A673 (cell line): ENCODE measurements at regions not wholly inside any gene's neighbourhood (a gene's known extent, or its start where the extent isn't known, plus 50 kb on each side); places are given as distances from the start of the nearest gene placed in this dataset.

Experiments used
- BruUV-seq: library from RNA; stranded (reverse); fragments of 400-500 nt; replicated peaks from 2 replicates; lab custom pipeline; 2021; lab: Mats Ljungman, UMichigan
- CTCF ChIA-PET: fragments of 300-600 bp; sonication (Branson Sonifier 250); formaldehyde crosslinking; loops from one replicate; lab custom pipeline; 2022; ENCODE audit warnings: antibody characterized with exemption; lab: Charles Lee
- POLR2A ChIA-PET: fragments of 300-600 bp; sonication (Branson Sonifier 250); formaldehyde crosslinking; loops from one replicate; lab custom pipeline; 2022; ENCODE audit warnings: antibody characterized with exemption; ENCODE audit not compliant: low non-redundant PET; lab: Charles Lee
- DNase-seq: peaks from one replicate; pipeline ENCODE4 v3.0.0-alpha.2; 2015; ENCODE audit warnings: low spot score
- H3K27ac ChIP-seq: fragments of 200-600 bp; sonication (generic); 2 replicates; pipeline ENCODE4 v1.5.1; 2016; ENCODE audit warnings: mixed run types, low read depth, mild to moderate bottlenecking, mixed read lengths, antibody characterized with exemption, low read length; ENCODE audit not compliant: poor library complexity, severe bottlenecking
- H3K27me3 ChIP-seq: fragments of 200-600 bp; sonication (generic); replicated peaks from 2 replicates; pipeline ENCODE4 v1.6.1; 2017; ENCODE audit warnings: mixed run types, low read depth, mild to moderate bottlenecking, mixed read lengths, antibody characterized with exemption, low read length; ENCODE audit not compliant: insufficient read depth, poor library complexity
- H3K36me3 ChIP-seq: fragments of 200-600 bp; sonication (generic); 2 replicates; pipeline ENCODE4 v1.6.1; 2016; ENCODE audit warnings: mixed run types, mild to moderate bottlenecking, mixed read lengths, antibody characterized with exemption, low read length; ENCODE audit not compliant: insufficient read depth, poor library complexity, severe bottlenecking
- H3K4me1 ChIP-seq: fragments of 200-600 bp; sonication (generic); 2 replicates; pipeline ENCODE4 v1.6.1; 2017; ENCODE audit warnings: mixed run types, mild to moderate bottlenecking, mixed read lengths, antibody characterized with exemption, low read length; ENCODE audit not compliant: insufficient read depth, poor library complexity, severe bottlenecking
- H3K4me3 ChIP-seq: fragments of 200-600 bp; sonication (generic); 2 replicates; pipeline ENCODE4 v1.5.1; 2016; ENCODE audit warnings: low read depth, mixed run types, mild to moderate bottlenecking, mixed read lengths, low read length; ENCODE audit not compliant: poor library complexity, severe bottlenecking
- H3K9me3 ChIP-seq: fragments of 200-600 bp; sonication (generic); 2 replicates; pipeline ENCODE4 v1.6.1; 2016; ENCODE audit warnings: mixed run types, low read depth, mild to moderate bottlenecking, mixed read lengths, antibody characterized with exemption, low read length; ENCODE audit not compliant: poor library complexity, severe bottlenecking
- CTCF ChIP-seq: fragments of 300-800, 200-600 bp; sonication (generic); conservative IDR thresholded peaks from 2 replicates; pipeline ENCODE4 v1.5.1; 2017; ENCODE audit warnings: low read depth, mild to moderate bottlenecking, antibody characterized with exemption, low read length, moderate library complexity, mixed read lengths
- EZH2 ChIP-seq: fragments of 200-600 bp; sonication (generic); IDR thresholded peaks from 2 replicates; pipeline ENCODE4 v1.6.1; 2017; ENCODE audit warnings: borderline replicate concordance, low read depth, mild to moderate bottlenecking, mixed read lengths, antibody characterized with exemption, low read length; ENCODE audit not compliant: poor library complexity, severe bottlenecking
- intact Hi-C: fragments of 100-400 bp; cut with micrococcal nuclease; formaldehyde crosslinking; loops from one replicate; pipeline ENCODE4 v1.10.0; 2022; ENCODE audit not compliant: unreplicated experiment

- Histone ChIP-seq H3K27ac (peak overlapping the region; percentile 66), H3K4me3 (no peak overlapping the region), H3K4me1 (peaks cover 44% of the 10 kb centered on the region), H3K9me3 (no peaks in the 10 kb centered on the region), H3K27me3 (no peaks in the 10 kb centered on the region), H3K36me3 (no peaks in the 10 kb centered on the region)
- peak; percentile 45 for DNase-seq
- intact Hi-C loops = no loop called here
- no TSS peak for BruUV-seq
- no peak for TF ChIP-seq CTCF
- no peak for TF ChIP-seq EZH2
- ChIA-PET POLR2A (interaction anchor here (0.6 kb wide), 2 partner anchors 18 to 354 kb away, joined by 5 to 18 read pairs; no protein-coding TSS in a partner anchor), CTCF (no interaction called here)
These were observed 70.4 kb upstream of the HMCN1 start for GRCh38 chr1:185663771-185664296.

- ChIA-PET POLR2A (no interaction called here), CTCF (no interaction called here)
- BruUV-seq = no TSS peak
These were observed 70.9 kb upstream of the HMCN1 start for GRCh38 chr1:185663332-185663731.

GRCh38 chr1:185661971-185662370 lies 72.2 kb upstream of the HMCN1 start:
- Histone ChIP-seq H3K27me3 (no peaks in the 10 kb centered on the region), H3K4me1 (peaks cover 47% of the 10 kb centered on the region), H3K4me3 (no peak overlapping the region), H3K27ac (peak overlapping the region; percentile 33), H3K9me3 (no peaks in the 10 kb centered on the region), H3K36me3 (no peaks in the 10 kb centered on the region)
- no TSS peak for BruUV-seq
- ChIA-PET POLR2A (no interaction called here), CTCF (no interaction called here)
- no peak for TF ChIP-seq CTCF
- no peak for TF ChIP-seq EZH2
- intact Hi-C loops = no loop called here
- no peak for DNase-seq

More at GRCh38 chr1:185663332-185663731, 70.9 kb upstream of the HMCN1 start:
- H3K4me1 ChIP-seq = peaks cover 49% of the 10 kb centered on the region
- intact Hi-C loops = no loop called here
- TF ChIP-seq CTCF (no peak), EZH2 (no peak)
- no peak overlapping the region for H3K4me3 ChIP-seq
- H3K27me3 ChIP-seq = no peaks in the 10 kb centered on the region
- peak overlapping the region; percentile 66 for H3K27ac ChIP-seq
- no peaks in the 10 kb centered on the region for H3K9me3 ChIP-seq
- no peak for DNase-seq
- no peaks in the 10 kb centered on the region for H3K36me3 ChIP-seq
